HuH-7 (cell line): ENCODE measurements at regions not wholly inside any gene's neighbourhood (a gene's known extent, or its start where the extent isn't known, plus 50 kb on each side); places are given as distances from the start of the nearest gene placed in this dataset.
"Not testable (repeated sequence)": the region's sequence is repeated elsewhere in the genome, so short reads cannot be mapped to it uniquely, and the experiment has no call there.

Experiments
- DNase-seq: peaks from one replicate; pipeline ENCODE4 v3.0.0; 2011; ENCODE audit warnings: low spot score

DNA sequence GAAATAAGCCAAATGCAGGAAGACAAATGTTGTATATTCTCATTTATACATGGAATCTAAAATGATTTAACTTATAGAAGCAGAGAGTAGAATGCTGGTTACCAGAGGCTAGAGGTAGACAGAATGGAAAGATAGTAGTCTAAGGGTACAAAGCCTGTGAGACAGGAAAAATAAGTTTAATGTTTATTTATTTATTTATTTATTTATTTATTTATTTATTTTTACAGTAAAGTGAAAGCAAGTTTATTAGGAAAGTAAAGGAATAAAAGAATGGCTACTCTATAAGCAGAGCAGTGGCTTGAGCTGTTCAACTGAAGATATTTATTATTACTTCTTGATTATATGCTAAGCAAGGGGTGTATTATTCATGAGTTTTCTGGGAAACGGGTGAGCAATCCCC lies 203.2 kb downstream of the LAS1L start:
- DNase-seq, result no peak

DNA sequence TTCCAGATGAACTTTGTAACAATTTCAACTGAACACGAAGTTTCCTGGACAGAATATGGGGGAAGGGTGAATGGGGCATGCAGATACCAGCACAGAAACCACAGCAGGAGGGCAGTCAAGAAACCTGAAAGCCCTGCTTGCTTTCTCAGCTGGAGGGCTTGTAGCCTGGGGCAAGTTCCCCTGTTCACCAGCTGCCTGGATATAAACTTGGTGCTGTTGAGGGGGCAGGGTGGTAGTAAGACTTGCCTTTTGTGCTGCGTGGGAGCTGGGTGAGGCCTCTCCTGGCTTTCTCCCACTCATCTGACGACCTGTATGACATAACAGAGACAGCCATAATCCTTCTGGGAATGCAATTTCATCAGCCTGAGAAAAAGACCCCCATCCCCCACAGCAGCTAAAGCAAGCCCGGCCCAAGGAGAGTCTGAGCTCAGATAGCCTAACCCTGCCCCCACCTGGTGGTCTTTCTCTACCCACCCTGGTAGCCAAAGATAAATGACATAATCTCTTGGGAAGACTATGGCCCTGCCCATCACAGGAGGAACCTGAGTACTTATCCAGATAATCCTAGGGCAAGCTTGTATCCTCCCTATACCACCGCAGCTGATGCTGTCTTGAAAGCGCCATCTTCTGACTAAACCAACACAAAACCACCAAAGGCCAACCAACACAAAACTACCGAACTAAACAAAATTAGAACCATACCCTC lies 234.3 kb downstream of the LAS1L start:
- DNase-seq, result no peak

GRCh38 chrX:65282905-65283304 lies 251.7 kb downstream of the LAS1L start:
- DNase-seq, result not testable (repeated sequence)

DNA sequence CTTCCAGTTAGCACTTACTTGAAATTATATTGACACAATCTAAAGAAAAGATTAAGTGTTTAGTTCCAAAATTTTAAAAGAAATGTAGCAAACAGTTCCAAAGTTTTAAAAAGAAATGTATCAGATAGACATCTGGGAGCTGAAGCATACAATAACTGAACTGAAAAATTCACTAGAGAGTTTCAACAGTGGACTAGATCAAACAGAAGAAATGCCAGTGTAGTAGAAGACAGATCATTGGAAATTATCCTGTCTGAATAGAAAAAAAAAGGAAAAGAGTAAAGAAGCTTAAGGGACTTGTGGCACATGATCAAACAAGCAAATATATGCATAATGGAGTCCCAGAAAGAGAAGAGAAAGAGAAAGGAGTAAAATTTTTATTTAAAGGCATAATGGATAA lies 261.4 kb downstream of the LAS1L start:
- DNase-seq, result no peak

DNA sequence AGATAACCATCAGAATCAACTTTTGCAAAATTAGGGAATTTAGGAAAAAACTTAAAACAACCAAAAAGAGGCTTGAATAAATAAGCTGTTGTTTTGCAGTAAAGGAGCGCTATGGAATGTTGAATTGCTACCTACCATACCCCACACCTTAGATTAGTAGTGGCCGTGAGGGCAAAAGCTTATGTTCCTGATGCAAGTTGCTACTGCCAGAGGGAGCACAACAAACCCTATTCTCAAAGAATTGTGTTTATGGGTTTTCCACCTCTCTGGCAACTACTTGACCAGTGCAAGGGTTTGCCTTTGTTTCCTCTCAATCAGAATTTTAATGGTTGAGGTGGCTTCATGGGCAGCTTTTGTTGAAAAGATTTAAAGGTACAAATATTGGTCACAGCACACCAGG lies 268.1 kb downstream of the LAS1L start:
- DNase-seq, result no peak

- DNase-seq, result no peak
These were observed 277.6 kb upstream of the ZC4H2 start for GRCh38 chrX:65253817-65254216.

- DNase-seq, result peak; percentile 37
These were observed 264.9 kb upstream of the ZC4H2 start for GRCh38 chrX:65241059-65241721.

DNA sequence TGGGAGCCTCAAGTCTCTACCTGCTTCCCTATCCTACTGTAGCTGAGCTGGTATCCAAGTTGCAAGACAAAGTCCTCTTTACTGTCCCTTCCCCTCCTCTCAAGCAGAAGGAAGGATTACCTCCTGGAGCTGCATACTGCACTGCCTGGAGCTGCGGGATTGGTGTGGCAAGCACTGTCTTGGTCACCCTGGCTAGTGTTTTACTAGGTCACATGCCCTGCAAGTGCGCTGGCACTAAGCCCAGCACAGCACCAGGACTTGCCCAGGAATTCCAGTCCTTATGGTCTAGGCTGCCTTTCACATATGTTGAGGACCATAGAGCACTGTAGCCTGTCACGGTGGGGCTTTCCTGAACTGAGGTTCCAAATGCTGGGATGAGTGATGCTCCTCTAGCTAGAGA lies 227.3 kb upstream of the ZC4H2 start:
- DNase-seq, result no peak

- DNase-seq, result peak; percentile 57
These were observed 220.6 kb upstream of the ZC4H2 start for GRCh38 chrX:65196758-65197360.

DNA sequence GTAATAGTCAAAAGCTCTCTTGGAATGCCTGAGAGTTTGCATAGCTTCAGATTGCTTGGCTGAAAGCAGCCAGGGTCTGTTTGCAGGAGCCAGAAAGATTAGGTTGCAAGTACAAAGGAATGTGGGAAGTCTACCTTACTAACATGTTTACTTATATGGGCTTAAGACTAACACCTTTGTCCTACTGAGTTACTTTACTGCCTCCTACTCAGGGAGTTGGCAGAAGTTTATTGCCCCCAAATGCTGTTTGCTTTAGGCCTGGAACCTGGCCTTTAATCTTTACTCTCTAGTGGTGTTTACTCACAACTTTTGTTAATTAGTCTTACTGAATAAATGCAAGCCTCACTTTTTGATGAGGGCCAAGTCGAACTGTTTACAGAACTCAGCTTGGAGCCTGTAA lies 219.4 kb upstream of the ZC4H2 start:
- peak; percentile 23 for DNase-seq

- DNase-seq, result no peak
These were observed 218.3 kb upstream of the ZC4H2 start for GRCh38 chrX:65194547-65194946.

GRCh38 chrX:65163325-65163724 lies 187.1 kb upstream of the ZC4H2 start:
- DNase-seq, result not testable (repeated sequence)

- DNase-seq, result no peak
These were observed 172.0 kb upstream of the ZC4H2 start for GRCh38 chrX:65148232-65148631.

DNA sequence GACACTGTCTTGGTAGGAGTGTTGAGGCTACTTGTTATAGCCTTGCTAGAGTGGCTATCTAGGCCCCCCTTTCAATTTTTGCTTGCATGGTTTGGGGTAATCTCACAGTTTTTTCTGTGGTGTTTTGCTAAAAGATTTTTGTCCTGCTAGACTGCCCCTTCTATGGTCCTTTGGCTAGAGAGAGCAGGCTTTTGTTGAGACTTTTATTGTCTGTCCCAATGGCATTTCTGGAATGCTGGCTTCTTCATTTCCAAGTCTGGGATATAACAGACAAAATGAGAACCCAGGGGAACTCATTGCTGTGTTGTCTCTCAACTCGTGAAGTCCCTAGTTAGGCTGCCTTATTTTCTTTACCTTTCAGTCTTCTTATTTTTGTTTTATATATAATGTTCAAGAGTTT lies 160.2 kb upstream of the ZC4H2 start:
- no peak for DNase-seq

DNA sequence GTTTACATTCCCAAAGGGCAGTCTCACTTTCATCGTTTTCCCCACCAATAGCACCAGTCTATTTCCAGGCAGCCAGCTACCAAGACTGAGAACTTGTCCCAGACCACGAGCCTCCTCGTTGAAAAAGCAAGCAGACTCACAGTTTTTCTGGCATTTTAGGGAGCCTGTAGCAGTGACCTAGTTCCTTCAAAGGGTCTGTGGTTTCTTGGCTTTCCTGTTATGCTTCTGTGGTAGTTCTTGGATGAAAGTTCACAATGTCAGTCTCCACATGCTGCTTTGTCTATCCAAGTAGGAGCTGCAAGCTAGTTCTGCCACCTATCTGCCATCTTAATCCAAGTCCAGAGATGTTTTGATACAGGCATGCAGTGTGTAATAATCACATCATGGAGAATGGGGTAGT lies 151.6 kb upstream of the ZC4H2 start:
- no peak for DNase-seq

GRCh38 chrX:65098851-65099250 lies 122.6 kb upstream of the ZC4H2 start:
- no peak for DNase-seq

DNA sequence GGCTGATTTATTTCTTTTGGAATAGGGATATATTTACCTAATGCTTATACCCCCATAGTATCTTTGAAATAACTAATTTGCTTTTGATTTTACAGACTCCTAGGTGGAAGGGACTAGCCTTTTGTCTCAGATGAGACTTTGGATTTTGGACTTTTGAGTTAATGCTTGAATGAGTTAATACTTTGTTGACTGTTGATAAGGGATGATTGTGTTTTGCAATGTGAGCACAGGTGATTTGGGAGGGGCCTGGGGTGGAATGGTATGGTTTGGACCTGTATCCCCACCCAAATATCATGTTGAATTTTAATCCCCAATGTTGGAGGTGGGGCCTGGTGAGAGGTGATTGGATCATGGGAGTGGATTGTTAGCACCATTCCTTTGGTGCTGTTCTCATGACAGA lies 117.4 kb upstream of the ZC4H2 start:
- no peak for DNase-seq

DNA sequence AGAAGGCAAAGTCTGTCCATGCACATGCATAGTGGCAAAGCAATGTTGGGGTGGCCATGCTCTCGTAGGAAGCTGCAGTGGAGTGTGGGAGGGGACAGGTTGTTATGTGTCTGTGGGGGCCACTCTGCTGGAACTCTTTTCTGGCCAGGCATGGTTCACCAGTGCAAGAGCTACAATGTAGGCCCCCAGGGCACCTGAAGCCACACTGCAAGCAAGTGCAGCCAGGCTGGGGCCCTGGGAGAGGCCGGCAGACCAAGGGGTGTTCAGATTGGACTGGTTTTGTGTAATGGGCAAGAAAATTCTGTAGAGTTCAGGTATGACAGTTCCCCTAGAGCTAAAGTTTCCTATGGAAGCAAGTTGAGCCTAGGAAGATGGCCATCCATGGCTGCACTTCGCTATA lies 97.0 kb upstream of the ZC4H2 start:
- DNase-seq, result no peak

DNA sequence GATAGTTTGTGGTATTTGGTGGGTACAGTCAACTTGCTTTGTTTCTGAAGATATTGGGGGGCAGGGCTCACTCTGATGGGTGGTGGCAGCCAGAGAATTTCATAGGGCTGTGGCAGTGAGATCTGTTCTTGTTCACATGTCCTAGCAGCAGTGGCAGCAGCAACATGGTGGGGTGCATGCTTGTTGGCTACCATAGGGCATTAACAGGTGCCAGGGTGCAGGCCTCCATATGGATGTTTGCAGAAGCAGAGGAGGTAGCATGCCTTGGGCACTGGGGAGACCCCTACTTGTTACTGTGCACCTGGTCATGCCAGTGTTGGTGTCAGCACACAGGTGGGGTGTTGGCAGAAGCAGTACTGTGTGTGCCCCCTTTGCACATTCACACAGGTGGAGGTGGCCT lies 96.3 kb upstream of the ZC4H2 start:
- DNase-seq, result no peak

- DNase-seq, result not testable (repeated sequence)
These were observed 82.4 kb upstream of the ZC4H2 start for GRCh38 chrX:65058626-65059025.

GRCh38 chrX:65045001-65045400 lies 68.8 kb upstream of the ZC4H2 start:
- DNase-seq, result no peak

- no peak for DNase-seq
These were observed 59.2 kb upstream of the ZC4H2 start for GRCh38 chrX:65035446-65035770.

GRCh38 chrX:65034668-65035445 lies 58.6 kb upstream of the ZC4H2 start, which contains the start of gene ZC3H12B:
TSS of gene ZC3H12B (plus strand) at chrX:65034826.
- no peak for DNase-seq
